ENCODE measurements at regions not wholly inside any gene's neighbourhood (a gene's known extent, or its start where the extent isn't known, plus 50 kb on each side); places are given as distances from the start of the nearest gene placed in this dataset.

DNA sequence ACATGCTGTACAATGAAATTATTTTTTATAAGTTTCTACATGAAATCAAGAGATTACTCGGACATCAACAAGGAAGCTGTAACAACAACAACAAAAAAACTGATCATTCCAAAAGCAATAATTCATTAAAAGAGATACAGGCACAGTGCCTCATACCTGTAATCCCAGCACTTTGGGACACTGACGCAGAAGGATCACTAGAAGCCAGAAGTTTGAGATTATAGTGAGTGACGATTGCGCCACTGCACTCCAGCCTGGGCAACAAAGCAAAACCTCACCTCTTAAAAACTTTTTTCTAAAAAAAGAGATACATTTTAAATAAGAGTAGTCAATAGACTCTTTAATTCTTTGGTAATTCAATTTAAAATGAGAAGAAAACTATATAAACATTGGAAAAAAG, 364.3 kb downstream of the TNS1 start:
- intact Hi-C loops (cut with micrococcal nuclease; ENCODE audit: unreplicated experiment) = no loop called here
- no TSS peak for BruUV-seq (replicated peaks)
- no peak overlapping the region for H3K27ac ChIP-seq (ENCODE audit: low read depth, low read length, poor library complexity, severe bottlenecking)
- H3K4me3 ChIP-seq (ENCODE audit: low read depth, low read length, poor library complexity, severe bottlenecking) = no peak overlapping the region
- H3K27me3 ChIP-seq (replicated peaks; ENCODE audit: insufficient read depth, low read depth, low read length, poor library complexity) = no peaks in the 10 kb centered on the region
- H3K4me1 ChIP-seq (ENCODE audit: insufficient read depth, low read length, poor library complexity, severe bottlenecking) = no peaks in the 10 kb centered on the region
- no peak for TF ChIP-seq EZH2 (IDR thresholded peaks at IDR 0.05; ENCODE audit: borderline replicate concordance, low read depth, low read length, poor library complexity, severe bottlenecking)
- TF ChIP-seq, protein P1, sequence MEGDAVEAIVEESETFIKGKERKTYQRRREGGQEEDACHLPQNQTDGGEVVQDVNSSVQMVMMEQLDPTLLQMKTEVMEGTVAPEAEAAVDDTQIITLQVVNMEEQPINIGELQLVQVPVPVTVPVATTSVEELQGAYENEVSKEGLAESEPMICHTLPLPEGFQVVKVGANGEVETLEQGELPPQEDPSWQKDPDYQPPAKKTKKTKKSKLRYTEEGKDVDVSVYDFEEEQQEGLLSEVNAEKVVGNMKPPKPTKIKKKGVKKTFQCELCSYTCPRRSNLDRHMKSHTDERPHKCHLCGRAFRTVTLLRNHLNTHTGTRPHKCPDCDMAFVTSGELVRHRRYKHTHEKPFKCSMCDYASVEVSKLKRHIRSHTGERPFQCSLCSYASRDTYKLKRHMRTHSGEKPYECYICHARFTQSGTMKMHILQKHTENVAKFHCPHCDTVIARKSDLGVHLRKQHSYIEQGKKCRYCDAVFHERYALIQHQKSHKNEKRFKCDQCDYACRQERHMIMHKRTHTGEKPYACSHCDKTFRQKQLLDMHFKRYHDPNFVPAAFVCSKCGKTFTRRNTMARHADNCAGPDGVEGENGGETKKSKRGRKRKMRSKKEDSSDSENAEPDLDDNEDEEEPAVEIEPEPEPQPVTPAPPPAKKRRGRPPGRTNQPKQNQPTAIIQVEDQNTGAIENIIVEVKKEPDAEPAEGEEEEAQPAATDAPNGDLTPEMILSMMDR (conservative IDR thresholded peaks at IDR 0.05; ENCODE audit: low read depth, low read length) = no peak
- no peaks in the 10 kb centered on the region for H3K9me3 ChIP-seq (ENCODE audit: low read depth, low read length, poor library complexity, severe bottlenecking)
- ChIA-PET POLR2A (ENCODE audit: low non-redundant PET) (no interaction called here), CTCF (no interaction called here)
- DNase-seq (ENCODE audit: low spot score) = no peak
- no peaks in the 10 kb centered on the region for H3K36me3 ChIP-seq (ENCODE audit: insufficient read depth, low read length, poor library complexity, severe bottlenecking)

DNA sequence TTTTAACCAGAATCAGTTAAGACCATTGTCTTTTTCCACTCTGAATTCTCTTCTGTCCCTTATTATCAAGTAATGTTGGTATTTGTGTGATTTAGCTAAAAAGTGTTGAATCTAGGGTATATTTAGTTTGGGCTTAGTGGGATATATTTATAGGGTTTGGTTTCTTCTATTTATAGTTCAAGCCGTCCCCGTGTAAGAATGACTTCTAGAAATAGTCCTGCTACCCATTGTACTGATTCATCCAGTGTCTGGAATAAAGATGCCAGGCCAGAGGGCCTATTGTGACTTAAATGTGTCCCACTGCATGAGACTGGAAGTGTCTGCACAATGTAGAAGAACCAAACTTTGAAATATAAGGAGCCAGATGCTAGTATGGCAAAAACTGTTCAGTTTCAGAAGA, 364.8 kb downstream of the TNS1 start:
- no peak for DNase-seq (ENCODE audit: low spot score)
- TF ChIP-seq EZH2 (IDR thresholded peaks at IDR 0.05; ENCODE audit: borderline replicate concordance, low read depth, low read length, poor library complexity, severe bottlenecking) = no peak
- TF ChIP-seq, protein P1 (conservative IDR thresholded peaks at IDR 0.05; ENCODE audit: low read depth, low read length) = no peak
- BruUV-seq (replicated peaks) = no TSS peak
- H3K4me1 ChIP-seq (ENCODE audit: insufficient read depth, low read length, poor library complexity, severe bottlenecking) = no peaks in the 10 kb centered on the region
- no peaks in the 10 kb centered on the region for H3K36me3 ChIP-seq (ENCODE audit: insufficient read depth, low read length, poor library complexity, severe bottlenecking)
- H3K9me3 ChIP-seq (ENCODE audit: low read depth, low read length, poor library complexity, severe bottlenecking) = no peaks in the 10 kb centered on the region
- ChIA-PET CTCF (no interaction called here), POLR2A (ENCODE audit: low non-redundant PET) (no interaction called here)
- intact Hi-C loops (cut with micrococcal nuclease; ENCODE audit: unreplicated experiment) = no loop called here
- H3K27ac ChIP-seq (ENCODE audit: low read depth, low read length, poor library complexity, severe bottlenecking) = no peak overlapping the region
- H3K27me3 ChIP-seq (replicated peaks; ENCODE audit: insufficient read depth, low read depth, low read length, poor library complexity) = no peaks in the 10 kb centered on the region
- no peak overlapping the region for H3K4me3 ChIP-seq (ENCODE audit: low read depth, low read length, poor library complexity, severe bottlenecking)

DNA sequence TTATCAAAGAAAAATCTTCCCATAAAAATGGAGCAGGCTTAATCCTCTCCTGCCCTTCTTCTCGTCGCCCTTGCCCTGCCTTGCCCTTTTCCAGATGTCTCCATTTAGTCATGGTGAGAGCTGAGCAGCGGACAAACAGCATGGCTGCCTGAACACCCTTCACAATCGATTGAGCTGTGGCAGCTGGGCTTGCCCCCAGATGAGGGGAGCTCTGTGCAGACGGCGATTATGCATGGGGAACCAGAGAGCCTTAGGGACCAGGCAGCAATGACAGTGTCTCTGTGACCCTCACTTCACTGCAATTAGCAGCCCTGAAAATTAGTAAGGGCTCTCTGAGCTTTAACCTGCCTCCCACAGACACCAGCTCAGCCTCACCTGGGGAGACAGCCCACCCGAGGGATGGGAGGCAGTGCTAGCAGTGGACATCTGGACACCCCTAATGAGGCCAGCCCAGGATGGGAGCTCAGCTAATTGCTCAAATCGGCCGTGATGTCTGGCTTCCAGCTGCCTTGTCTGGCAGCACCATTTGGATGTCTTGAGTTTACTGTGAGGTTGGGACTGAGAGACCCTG, 365.7 kb downstream of the TNS1 start:
- H3K9me3 ChIP-seq (ENCODE audit: low read depth, low read length, poor library complexity, severe bottlenecking) = no peaks in the 10 kb centered on the region
- TF ChIP-seq EZH2 (IDR thresholded peaks at IDR 0.05; ENCODE audit: borderline replicate concordance, low read depth, low read length, poor library complexity, severe bottlenecking) = no peak
- TF ChIP-seq, protein P1 (conservative IDR thresholded peaks at IDR 0.05; ENCODE audit: low read depth, low read length) = no peak
- H3K4me3 ChIP-seq (ENCODE audit: low read depth, low read length, poor library complexity, severe bottlenecking) = no peak overlapping the region
- H3K27ac ChIP-seq (ENCODE audit: low read depth, low read length, poor library complexity, severe bottlenecking) = no peak overlapping the region
- ChIA-PET CTCF (no interaction called here), POLR2A (ENCODE audit: low non-redundant PET) (no interaction called here)
- no peak for DNase-seq (ENCODE audit: low spot score)
- H3K27me3 ChIP-seq (replicated peaks; ENCODE audit: insufficient read depth, low read depth, low read length, poor library complexity) = no peaks in the 10 kb centered on the region
- H3K4me1 ChIP-seq (ENCODE audit: insufficient read depth, low read length, poor library complexity, severe bottlenecking) = no peaks in the 10 kb centered on the region
- intact Hi-C loops (cut with micrococcal nuclease; ENCODE audit: unreplicated experiment) = no loop called here
- H3K36me3 ChIP-seq (ENCODE audit: insufficient read depth, low read length, poor library complexity, severe bottlenecking) = no peaks in the 10 kb centered on the region
- no TSS peak for BruUV-seq (replicated peaks)
